DOHH2 (cell line): ENCODE measurements at regions not wholly inside any gene's neighbourhood (a gene's known extent, or its start where the extent isn't known, plus 50 kb on each side); places are given as distances from the start of the nearest gene placed in this dataset.

Experiments
- EZH2phosphoT487 ChIP-seq: fragments of 200-600 bp; sonication (generic); IDR thresholded peaks from 2 replicates; pipeline ENCODE4 v1.6.1; 2017; ENCODE audit warnings: borderline replicate concordance, mild to moderate bottlenecking, antibody characterized with exemption, low read length, moderate library complexity, mixed read lengths
- TF ChIP-seq, protein P1 (sequence below): fragments of 200-600 bp; sonication (generic); IDR thresholded peaks from one replicate; pipeline ENCODE4 v1.5.1; 2014; ENCODE audit warnings: antibody characterized with exemption, mild to moderate bottlenecking, low read depth, low read length; ENCODE audit not compliant: poor library complexity, severe bottlenecking

DNA sequence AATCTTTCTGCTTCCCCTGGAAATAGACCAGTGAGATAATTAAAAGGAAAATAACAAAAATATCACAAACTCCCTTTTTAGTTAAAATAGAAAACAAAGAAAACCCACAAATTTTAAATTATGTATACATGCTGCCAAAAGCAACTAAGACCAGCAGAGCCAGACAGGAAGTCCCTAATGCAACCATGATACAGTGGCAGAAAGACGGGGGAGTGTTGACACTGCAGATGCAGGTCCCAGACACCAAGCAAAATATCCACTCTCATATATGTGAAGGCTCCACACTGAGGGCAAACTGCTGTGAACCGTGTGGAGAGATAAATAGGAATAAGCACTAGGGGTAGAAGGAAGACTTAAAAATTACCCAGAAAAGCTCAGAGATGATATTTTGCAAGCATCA, 401.0 kb downstream of the BTG1 start:
- TF ChIP-seq, protein P1, sequence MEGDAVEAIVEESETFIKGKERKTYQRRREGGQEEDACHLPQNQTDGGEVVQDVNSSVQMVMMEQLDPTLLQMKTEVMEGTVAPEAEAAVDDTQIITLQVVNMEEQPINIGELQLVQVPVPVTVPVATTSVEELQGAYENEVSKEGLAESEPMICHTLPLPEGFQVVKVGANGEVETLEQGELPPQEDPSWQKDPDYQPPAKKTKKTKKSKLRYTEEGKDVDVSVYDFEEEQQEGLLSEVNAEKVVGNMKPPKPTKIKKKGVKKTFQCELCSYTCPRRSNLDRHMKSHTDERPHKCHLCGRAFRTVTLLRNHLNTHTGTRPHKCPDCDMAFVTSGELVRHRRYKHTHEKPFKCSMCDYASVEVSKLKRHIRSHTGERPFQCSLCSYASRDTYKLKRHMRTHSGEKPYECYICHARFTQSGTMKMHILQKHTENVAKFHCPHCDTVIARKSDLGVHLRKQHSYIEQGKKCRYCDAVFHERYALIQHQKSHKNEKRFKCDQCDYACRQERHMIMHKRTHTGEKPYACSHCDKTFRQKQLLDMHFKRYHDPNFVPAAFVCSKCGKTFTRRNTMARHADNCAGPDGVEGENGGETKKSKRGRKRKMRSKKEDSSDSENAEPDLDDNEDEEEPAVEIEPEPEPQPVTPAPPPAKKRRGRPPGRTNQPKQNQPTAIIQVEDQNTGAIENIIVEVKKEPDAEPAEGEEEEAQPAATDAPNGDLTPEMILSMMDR, result no peak
- TF ChIP-seq EZH2phosphoT487, result no peak
